ENCODE measurements at regions not wholly inside any gene's neighbourhood (a gene's known extent, or its start where the extent isn't known, plus 50 kb on each side); places are given as distances from the start of the nearest gene placed in this dataset.

DNA sequence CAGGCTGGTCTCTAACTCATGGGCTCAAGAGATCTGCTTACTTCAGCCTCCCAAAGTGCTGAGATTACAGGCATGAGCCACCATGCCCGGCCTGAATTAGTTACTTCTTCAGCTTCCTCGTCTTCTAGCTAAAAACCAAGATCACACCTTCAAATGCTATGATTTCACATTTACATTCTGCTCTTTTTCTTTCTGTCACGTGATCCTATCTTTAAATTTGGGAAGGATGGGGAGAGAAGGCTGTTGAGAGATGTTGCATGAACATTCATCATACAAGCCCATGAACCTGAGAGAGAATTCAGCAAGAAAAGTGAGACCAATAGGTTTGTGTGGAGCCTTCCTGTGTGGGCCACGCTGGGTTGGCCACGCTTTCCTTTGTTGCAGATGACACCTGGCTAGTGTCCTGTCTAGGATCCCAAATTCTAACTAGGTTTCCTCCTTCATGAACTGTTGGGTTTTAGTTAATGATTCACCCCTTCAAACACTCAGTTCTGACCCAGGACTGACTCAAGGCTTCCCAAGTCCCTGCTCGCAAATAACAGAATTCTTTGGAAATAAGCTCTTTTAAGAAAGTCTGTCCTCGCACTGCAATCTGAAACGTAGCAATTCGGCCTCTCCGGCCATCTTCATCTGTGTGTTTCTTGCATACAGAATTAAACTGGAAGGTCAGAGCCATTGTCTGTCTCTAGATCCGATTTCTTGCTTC, 57.3 kb upstream of the CREB1 start:
- DNase-seq (ENCODE audit: extremely low read depth, low read depth): no peak
- TF ChIP-seq, protein P1, sequence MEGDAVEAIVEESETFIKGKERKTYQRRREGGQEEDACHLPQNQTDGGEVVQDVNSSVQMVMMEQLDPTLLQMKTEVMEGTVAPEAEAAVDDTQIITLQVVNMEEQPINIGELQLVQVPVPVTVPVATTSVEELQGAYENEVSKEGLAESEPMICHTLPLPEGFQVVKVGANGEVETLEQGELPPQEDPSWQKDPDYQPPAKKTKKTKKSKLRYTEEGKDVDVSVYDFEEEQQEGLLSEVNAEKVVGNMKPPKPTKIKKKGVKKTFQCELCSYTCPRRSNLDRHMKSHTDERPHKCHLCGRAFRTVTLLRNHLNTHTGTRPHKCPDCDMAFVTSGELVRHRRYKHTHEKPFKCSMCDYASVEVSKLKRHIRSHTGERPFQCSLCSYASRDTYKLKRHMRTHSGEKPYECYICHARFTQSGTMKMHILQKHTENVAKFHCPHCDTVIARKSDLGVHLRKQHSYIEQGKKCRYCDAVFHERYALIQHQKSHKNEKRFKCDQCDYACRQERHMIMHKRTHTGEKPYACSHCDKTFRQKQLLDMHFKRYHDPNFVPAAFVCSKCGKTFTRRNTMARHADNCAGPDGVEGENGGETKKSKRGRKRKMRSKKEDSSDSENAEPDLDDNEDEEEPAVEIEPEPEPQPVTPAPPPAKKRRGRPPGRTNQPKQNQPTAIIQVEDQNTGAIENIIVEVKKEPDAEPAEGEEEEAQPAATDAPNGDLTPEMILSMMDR (IDR thresholded peaks at IDR 0.05; ENCODE audit: low read depth, low read length, missing control alignments): no peak
- no peak overlapping the region for H3K4me3 ChIP-seq (replicated peaks; ENCODE audit: low read depth, low read length)

DNA sequence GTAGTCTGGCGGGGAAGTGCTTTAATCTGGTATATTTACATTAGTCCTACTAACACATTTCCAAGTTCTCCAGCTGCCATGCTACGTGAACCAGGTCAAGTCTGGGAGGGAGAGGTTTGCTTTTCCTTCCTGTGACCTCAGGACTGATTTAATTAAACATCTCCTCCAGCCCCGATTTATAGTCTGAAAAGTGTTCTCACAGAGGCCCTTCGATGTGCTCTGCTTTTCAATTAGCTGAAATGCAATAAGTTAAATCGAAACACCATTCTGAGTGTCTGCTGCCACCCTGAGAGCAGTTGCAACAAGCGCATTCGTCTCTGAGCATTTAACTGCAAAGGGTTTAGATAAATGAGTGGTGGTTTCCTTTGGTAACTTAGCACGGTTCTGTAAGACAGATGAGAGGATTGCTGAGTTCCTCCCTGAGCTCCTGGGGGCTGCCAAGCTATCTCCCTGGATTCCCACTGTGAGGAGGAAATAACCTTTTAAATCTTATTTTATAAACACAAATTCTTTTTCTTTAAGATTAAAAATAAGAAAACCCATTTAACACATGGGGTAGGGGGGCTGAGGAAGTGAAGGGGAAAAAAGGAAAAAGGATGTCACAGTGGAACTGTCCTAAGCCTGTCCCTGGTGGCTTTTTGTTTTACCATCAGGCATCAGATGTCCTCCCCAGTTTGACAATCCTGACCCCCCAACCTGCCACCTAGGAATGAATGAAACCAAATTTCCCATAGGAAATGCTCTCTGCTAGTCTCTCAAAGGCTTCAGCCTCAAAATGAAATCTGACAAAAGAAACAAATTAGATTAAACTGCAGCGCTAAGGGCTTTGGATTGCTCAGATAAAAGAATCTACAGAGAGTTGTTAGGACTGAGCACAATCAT, 56.5 kb upstream of the CREB1 start:
- TF ChIP-seq, protein P1 (IDR thresholded peaks at IDR 0.05; ENCODE audit: low read depth, low read length, missing control alignments): peak; percentile 67
- no peak overlapping the region for H3K4me3 ChIP-seq (replicated peaks; ENCODE audit: low read depth, low read length)
- peak; percentile 54 for DNase-seq (ENCODE audit: extremely low read depth, low read depth)

DNA sequence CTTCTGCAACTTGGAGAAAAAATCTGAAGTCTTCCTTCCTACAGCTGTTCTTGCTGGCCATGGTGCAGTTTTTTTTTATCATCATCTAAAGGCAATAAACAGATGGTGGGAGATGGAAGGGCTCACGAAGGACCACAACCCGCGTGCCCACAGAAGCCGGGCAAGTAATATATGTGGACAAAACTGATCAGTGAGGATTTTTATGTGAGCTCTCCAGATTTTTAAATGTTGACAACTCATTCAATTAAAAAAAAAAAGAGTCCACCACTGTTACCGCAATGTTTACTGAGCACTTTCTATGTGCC, 55.9 kb upstream of the CREB1 start:
- no peak overlapping the region for H3K4me3 ChIP-seq (replicated peaks; ENCODE audit: low read depth, low read length)
- TF ChIP-seq, protein P1 (IDR thresholded peaks at IDR 0.05; ENCODE audit: low read depth, low read length, missing control alignments): no peak
- no peak for DNase-seq (ENCODE audit: extremely low read depth, low read depth)

DNA sequence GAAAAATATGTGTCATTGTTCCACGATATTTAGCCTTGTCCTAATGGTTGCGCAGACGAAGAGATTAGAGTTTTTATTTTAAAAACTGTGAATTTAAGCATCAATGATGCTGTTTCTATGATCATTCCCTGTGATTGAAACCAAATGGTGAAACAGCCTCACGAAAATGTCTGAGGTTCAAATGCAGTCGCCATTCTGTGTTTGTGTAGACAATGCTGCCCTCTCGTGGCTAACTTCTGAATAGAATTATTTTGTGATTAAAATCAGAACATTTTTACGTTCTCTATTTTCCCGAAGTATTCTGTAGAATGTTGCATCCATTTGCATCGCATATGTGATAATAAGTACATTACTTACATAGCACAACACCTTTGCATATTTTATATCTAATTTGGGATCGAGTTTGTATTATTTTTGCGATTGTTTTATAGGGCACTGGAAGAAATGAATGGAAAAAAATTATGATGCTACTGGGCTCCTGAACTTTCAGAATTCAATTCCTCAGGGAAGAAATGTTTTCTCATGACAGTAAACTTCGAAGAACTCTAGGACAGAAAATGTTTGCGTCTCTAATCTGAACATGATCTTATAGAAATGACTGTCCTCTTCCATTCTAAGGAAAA, 54.8 kb upstream of the CREB1 start:
- H3K4me3 ChIP-seq (replicated peaks; ENCODE audit: low read depth, low read length): no peak overlapping the region
- TF ChIP-seq, protein P1 (IDR thresholded peaks at IDR 0.05; ENCODE audit: low read depth, low read length, missing control alignments): peak; percentile 33
- peak; percentile 37 for DNase-seq (ENCODE audit: extremely low read depth, low read depth)

DNA sequence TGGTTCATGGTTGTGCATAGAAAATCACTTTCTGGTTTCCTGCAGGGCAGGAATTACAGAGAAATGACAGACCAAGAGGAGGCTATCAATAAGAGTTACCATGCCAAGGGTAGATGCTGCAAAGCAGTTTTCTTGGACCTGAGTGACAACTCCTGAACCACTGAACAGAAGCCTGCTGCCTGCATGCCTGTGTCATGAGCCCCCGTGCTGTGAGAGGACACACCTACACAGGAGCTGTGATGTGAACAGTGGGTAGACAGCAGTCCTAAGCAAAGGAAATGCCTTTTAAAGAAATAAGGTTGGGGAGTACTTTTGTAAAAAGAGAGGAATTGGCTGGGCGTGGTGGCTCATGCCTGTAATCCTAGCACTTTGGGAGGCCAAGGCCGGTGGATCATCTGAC, 54.2 kb upstream of the CREB1 start:
- TF ChIP-seq, protein P1 (IDR thresholded peaks at IDR 0.05; ENCODE audit: low read depth, low read length, missing control alignments): no peak
- no peak for DNase-seq (ENCODE audit: extremely low read depth, low read depth)
- H3K4me3 ChIP-seq (replicated peaks; ENCODE audit: low read depth, low read length): no peak overlapping the region

DNA sequence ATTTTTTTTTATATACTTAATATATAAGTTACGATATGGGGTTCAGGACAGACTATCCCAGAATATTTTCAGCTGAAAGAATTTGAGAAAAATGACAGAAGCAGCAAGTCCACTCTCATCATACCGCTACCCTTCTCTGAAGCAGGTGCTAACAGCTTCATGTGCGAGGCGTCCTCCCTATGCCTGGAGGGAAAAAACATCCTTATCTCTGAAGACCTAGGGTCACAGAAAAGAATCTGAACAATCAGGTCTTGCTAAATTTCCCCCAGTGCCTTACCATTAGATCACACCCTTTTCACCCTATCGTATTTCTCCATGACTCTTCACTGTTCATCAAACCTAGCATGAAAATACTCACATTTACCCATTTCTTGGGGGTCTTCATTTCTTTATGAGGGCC, 51.9 kb upstream of the CREB1 start:
- H3K4me3 ChIP-seq (replicated peaks; ENCODE audit: low read depth, low read length): no peak overlapping the region
- no peak for DNase-seq (ENCODE audit: extremely low read depth, low read depth)
- TF ChIP-seq, protein P1 (IDR thresholded peaks at IDR 0.05; ENCODE audit: low read depth, low read length, missing control alignments): no peak

All from HFF-Myc (cell line).